ENCODE measurements at regions not wholly inside any gene's neighbourhood (a gene's known extent, or its start where the extent isn't known, plus 50 kb on each side); places are given as distances from the start of the nearest gene placed in this dataset.

- Histone ChIP-seq H3K36me3 (ENCODE audit: insufficient read depth, low read length) (no peaks in the 10 kb centered on the region), H2AFZ (ENCODE audit: low read depth, low read length) (no peak overlapping the region), H3K9me3 (ENCODE audit: low read length) (no peaks in the 10 kb centered on the region), H3K27me3 (ENCODE audit: insufficient read depth, low read length) (no peaks in the 10 kb centered on the region), H3K4me1 (ENCODE audit: insufficient read depth, low read length) (no peaks in the 10 kb centered on the region), H3K4me3 (ENCODE audit: low read length) (no peak overlapping the region)
Observed at GRCh38 chr6:105936972-105937371, 149.2 kb upstream of the PRDM1 start.

GRCh38 chr6:105935416-105935815 is 150.7 kb upstream of the PRDM1 start:
- no peaks in the 10 kb centered on the region for H3K27me3 ChIP-seq (ENCODE audit: insufficient read depth, low read length)
- H3K36me3 ChIP-seq (ENCODE audit: insufficient read depth, low read length): no peaks in the 10 kb centered on the region
- H3K4me3 ChIP-seq (ENCODE audit: low read length): no peak overlapping the region
- H2AFZ ChIP-seq (ENCODE audit: low read depth, low read length): no peak overlapping the region
- no peaks in the 10 kb centered on the region for H3K4me1 ChIP-seq (ENCODE audit: insufficient read depth, low read length)
- no peaks in the 10 kb centered on the region for H3K9me3 ChIP-seq (ENCODE audit: low read length)

GRCh38 chr6:105934708-105935107 is 151.4 kb upstream of the PRDM1 start:
- Histone ChIP-seq H3K27me3 (ENCODE audit: insufficient read depth, low read length) (no peaks in the 10 kb centered on the region), H2AFZ (ENCODE audit: low read depth, low read length) (no peak overlapping the region), H3K4me3 (ENCODE audit: low read length) (no peak overlapping the region), H3K9me3 (ENCODE audit: low read length) (no peaks in the 10 kb centered on the region), H3K36me3 (ENCODE audit: insufficient read depth, low read length) (no peaks in the 10 kb centered on the region), H3K4me1 (ENCODE audit: insufficient read depth, low read length) (no peaks in the 10 kb centered on the region)

- H2AFZ ChIP-seq (ENCODE audit: low read depth, low read length): no peak overlapping the region
- no peak overlapping the region for H3K4me3 ChIP-seq (ENCODE audit: low read length)
- H3K36me3 ChIP-seq (ENCODE audit: insufficient read depth, low read length): no peaks in the 10 kb centered on the region
- H3K4me1 ChIP-seq (ENCODE audit: insufficient read depth, low read length): no peaks in the 10 kb centered on the region
- H3K27me3 ChIP-seq (ENCODE audit: insufficient read depth, low read length): peaks cover 2% of the 10 kb centered on the region
- no peaks in the 10 kb centered on the region for H3K9me3 ChIP-seq (ENCODE audit: low read length)
Observed at GRCh38 chr6:105932440-105932839, 153.7 kb upstream of the PRDM1 start.

- Histone ChIP-seq H2AFZ (ENCODE audit: low read depth, low read length) (no peak overlapping the region), H3K9me3 (ENCODE audit: low read length) (no peaks in the 10 kb centered on the region), H3K4me3 (ENCODE audit: low read length) (no peak overlapping the region), H3K27me3 (ENCODE audit: insufficient read depth, low read length) (peaks cover 2% of the 10 kb centered on the region), H3K4me1 (ENCODE audit: insufficient read depth, low read length) (no peaks in the 10 kb centered on the region), H3K36me3 (ENCODE audit: insufficient read depth, low read length) (no peaks in the 10 kb centered on the region)
Observed at GRCh38 chr6:105929626-105930025, 156.5 kb upstream of the PRDM1 start.

GRCh38 chr6:105926318-105926717 is 159.8 kb upstream of the PRDM1 start:
- Histone ChIP-seq H3K27me3 (ENCODE audit: insufficient read depth, low read length) (peaks cover 2% of the 10 kb centered on the region), H3K9me3 (ENCODE audit: low read length) (no peaks in the 10 kb centered on the region), H3K4me1 (ENCODE audit: insufficient read depth, low read length) (no peaks in the 10 kb centered on the region), H3K4me3 (ENCODE audit: low read length) (no peak overlapping the region), H2AFZ (ENCODE audit: low read depth, low read length) (no peak overlapping the region), H3K36me3 (ENCODE audit: insufficient read depth, low read length) (no peaks in the 10 kb centered on the region)

- no peaks in the 10 kb centered on the region for H3K4me1 ChIP-seq (ENCODE audit: insufficient read depth, low read length)
- H3K27me3 ChIP-seq (ENCODE audit: insufficient read depth, low read length): peaks cover 2% of the 10 kb centered on the region
- no peak overlapping the region for H2AFZ ChIP-seq (ENCODE audit: low read depth, low read length)
- H3K4me3 ChIP-seq (ENCODE audit: low read length): no peak overlapping the region
- no peaks in the 10 kb centered on the region for H3K36me3 ChIP-seq (ENCODE audit: insufficient read depth, low read length)
- no peaks in the 10 kb centered on the region for H3K9me3 ChIP-seq (ENCODE audit: low read length)
Observed at GRCh38 chr6:105925706-105926105, 160.4 kb upstream of the PRDM1 start.

GRCh38 chr6:105921781-105922180 is 164.4 kb upstream of the PRDM1 start:
- H2AFZ ChIP-seq (ENCODE audit: low read depth, low read length): no peak overlapping the region
- H3K4me3 ChIP-seq (ENCODE audit: low read length): no peak overlapping the region
- H3K9me3 ChIP-seq (ENCODE audit: low read length): no peaks in the 10 kb centered on the region
- H3K27me3 ChIP-seq (ENCODE audit: insufficient read depth, low read length): no peaks in the 10 kb centered on the region
- H3K4me1 ChIP-seq (ENCODE audit: insufficient read depth, low read length): no peaks in the 10 kb centered on the region
- H3K36me3 ChIP-seq (ENCODE audit: insufficient read depth, low read length): no peaks in the 10 kb centered on the region

GRCh38 chr6:105920071-105920470 is 166.1 kb upstream of the PRDM1 start:
- no peaks in the 10 kb centered on the region for H3K36me3 ChIP-seq (ENCODE audit: insufficient read depth, low read length)
- no peaks in the 10 kb centered on the region for H3K4me1 ChIP-seq (ENCODE audit: insufficient read depth, low read length)
- H3K9me3 ChIP-seq (ENCODE audit: low read length): no peaks in the 10 kb centered on the region
- no peak overlapping the region for H3K4me3 ChIP-seq (ENCODE audit: low read length)
- no peaks in the 10 kb centered on the region for H3K27me3 ChIP-seq (ENCODE audit: insufficient read depth, low read length)
- no peak overlapping the region for H2AFZ ChIP-seq (ENCODE audit: low read depth, low read length)

- H2AFZ ChIP-seq (ENCODE audit: low read depth, low read length): no peak overlapping the region
- H3K4me3 ChIP-seq (ENCODE audit: low read length): no peak overlapping the region
- H3K36me3 ChIP-seq (ENCODE audit: insufficient read depth, low read length): no peaks in the 10 kb centered on the region
- no peaks in the 10 kb centered on the region for H3K9me3 ChIP-seq (ENCODE audit: low read length)
- no peaks in the 10 kb centered on the region for H3K4me1 ChIP-seq (ENCODE audit: insufficient read depth, low read length)
- H3K27me3 ChIP-seq (ENCODE audit: insufficient read depth, low read length): no peaks in the 10 kb centered on the region
Observed at GRCh38 chr6:105917038-105917695, 169.0 kb upstream of the PRDM1 start.

- Histone ChIP-seq H3K4me1 (ENCODE audit: insufficient read depth, low read length) (no peaks in the 10 kb centered on the region), H3K36me3 (ENCODE audit: insufficient read depth, low read length) (no peaks in the 10 kb centered on the region), H3K9me3 (ENCODE audit: low read length) (no peaks in the 10 kb centered on the region), H3K27me3 (ENCODE audit: insufficient read depth, low read length) (no peaks in the 10 kb centered on the region), H3K4me3 (ENCODE audit: low read length) (no peak overlapping the region), H2AFZ (ENCODE audit: low read depth, low read length) (no peak overlapping the region)
Observed at GRCh38 chr6:105911106-105911629, 175.0 kb upstream of the PRDM1 start.

- H3K4me1 ChIP-seq (ENCODE audit: insufficient read depth, low read length): no peaks in the 10 kb centered on the region
- no peaks in the 10 kb centered on the region for H3K36me3 ChIP-seq (ENCODE audit: insufficient read depth, low read length)
- H3K4me3 ChIP-seq (ENCODE audit: low read length): no peak overlapping the region
- H3K27me3 ChIP-seq (ENCODE audit: insufficient read depth, low read length): no peaks in the 10 kb centered on the region
- no peaks in the 10 kb centered on the region for H3K9me3 ChIP-seq (ENCODE audit: low read length)
- H2AFZ ChIP-seq (ENCODE audit: low read depth, low read length): no peak overlapping the region
Observed at GRCh38 chr6:105909106-105909505, 177.0 kb upstream of the PRDM1 start.

- Histone ChIP-seq H3K4me3 (ENCODE audit: low read length) (no peak overlapping the region), H3K4me1 (ENCODE audit: insufficient read depth, low read length) (no peaks in the 10 kb centered on the region), H3K27me3 (ENCODE audit: insufficient read depth, low read length) (no peaks in the 10 kb centered on the region), H2AFZ (ENCODE audit: low read depth, low read length) (no peak overlapping the region), H3K9me3 (ENCODE audit: low read length) (no peaks in the 10 kb centered on the region), H3K36me3 (ENCODE audit: insufficient read depth, low read length) (no peaks in the 10 kb centered on the region)
Observed at GRCh38 chr6:105907991-105908390, 178.1 kb upstream of the PRDM1 start.

GRCh38 chr6:105907301-105907700 is 178.8 kb upstream of the PRDM1 start:
- no peak overlapping the region for H3K4me3 ChIP-seq (ENCODE audit: low read length)
- H3K36me3 ChIP-seq (ENCODE audit: insufficient read depth, low read length): no peaks in the 10 kb centered on the region
- H3K4me1 ChIP-seq (ENCODE audit: insufficient read depth, low read length): no peaks in the 10 kb centered on the region
- no peaks in the 10 kb centered on the region for H3K27me3 ChIP-seq (ENCODE audit: insufficient read depth, low read length)
- H3K9me3 ChIP-seq (ENCODE audit: low read length): no peaks in the 10 kb centered on the region
- H2AFZ ChIP-seq (ENCODE audit: low read depth, low read length): no peak overlapping the region

Measured in neuron (in vitro differentiated cells).